HG02798 (cell line): ENCODE measurements at regions not wholly inside any gene's neighbourhood (a gene's known extent, or its start where the extent isn't known, plus 50 kb on each side); places are given as distances from the start of the nearest gene placed in this dataset.

Experiments
- ATAC-seq: cut with Tn5 transposase; IDR thresholded peaks from one replicate; pipeline ENCODE4 v1.9.1; 2021; ENCODE audit warnings: mild to moderate bottlenecking; ENCODE audit not compliant: unreplicated experiment, poor library complexity

- ATAC-seq, result no peak
These were observed 366.6 kb upstream of the NCAM2 start for GRCh38 chr21:20631633-20632032.

DNA sequence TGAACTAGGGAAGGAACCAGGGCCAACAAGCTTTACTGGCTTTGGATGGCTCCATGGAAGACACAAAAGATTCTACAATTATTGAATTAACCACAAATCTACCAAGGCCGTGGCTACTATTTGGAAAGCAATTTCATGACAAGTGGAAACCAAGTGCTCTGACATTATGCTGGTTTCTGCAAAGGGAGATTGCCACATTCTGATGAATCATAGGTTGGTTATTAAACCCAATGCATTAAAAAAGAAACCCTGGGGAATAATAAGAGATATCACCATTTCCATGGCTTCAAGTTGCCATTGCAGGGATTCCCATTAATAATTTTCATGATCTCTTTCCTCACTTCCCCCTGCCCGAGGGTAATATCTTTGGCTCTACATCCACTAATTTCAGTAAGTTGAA lies 359.2 kb upstream of the NCAM2 start:
- no peak for ATAC-seq

GRCh38 chr21:20641241-20641640 lies 357.0 kb upstream of the NCAM2 start:
- no peak for ATAC-seq

DNA sequence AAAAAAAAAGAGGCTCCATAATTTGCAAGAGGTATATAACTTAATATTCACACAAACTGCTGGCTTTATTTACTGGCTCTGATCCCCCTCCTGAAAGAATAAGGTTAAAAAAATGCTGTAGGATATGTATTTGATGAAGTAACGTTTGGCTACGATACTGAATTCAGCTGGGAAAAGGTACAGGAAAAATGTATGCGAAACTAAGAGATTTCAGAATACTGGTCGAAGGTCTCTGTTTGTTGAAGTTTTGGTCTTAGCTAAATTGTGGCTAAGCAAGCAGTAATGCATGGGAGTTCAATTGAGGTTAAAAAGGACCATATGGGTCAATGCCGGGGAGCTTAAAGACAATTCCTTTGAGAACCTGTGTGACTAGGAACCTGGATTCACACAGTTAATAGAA lies 355.5 kb upstream of the NCAM2 start:
- no peak for ATAC-seq

DNA sequence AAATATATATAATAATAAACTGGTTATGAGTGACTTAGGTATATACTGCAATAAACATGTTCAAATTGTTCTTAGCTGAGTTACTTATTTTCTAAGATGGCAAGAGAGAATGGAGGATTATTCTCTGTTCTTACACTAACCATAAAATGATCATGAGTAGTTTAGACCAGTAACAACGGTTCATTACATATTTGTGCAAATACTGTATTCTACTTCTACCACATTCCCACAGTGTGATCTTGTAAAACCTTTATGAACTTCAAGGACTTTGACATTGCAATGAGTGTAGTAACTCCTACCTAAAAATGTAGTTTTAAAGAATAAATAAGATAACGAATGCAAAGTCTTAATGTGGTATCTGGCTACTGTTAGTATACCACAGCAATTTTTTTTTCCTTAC lies 353.7 kb upstream of the NCAM2 start:
- no peak for ATAC-seq

- no peak for ATAC-seq
These were observed 352.9 kb upstream of the NCAM2 start for GRCh38 chr21:20645344-20645743.

- ATAC-seq, result no peak
These were observed 351.6 kb upstream of the NCAM2 start for GRCh38 chr21:20646431-20647165.

GRCh38 chr21:20647607-20648006 lies 350.6 kb upstream of the NCAM2 start:
- no peak for ATAC-seq

DNA sequence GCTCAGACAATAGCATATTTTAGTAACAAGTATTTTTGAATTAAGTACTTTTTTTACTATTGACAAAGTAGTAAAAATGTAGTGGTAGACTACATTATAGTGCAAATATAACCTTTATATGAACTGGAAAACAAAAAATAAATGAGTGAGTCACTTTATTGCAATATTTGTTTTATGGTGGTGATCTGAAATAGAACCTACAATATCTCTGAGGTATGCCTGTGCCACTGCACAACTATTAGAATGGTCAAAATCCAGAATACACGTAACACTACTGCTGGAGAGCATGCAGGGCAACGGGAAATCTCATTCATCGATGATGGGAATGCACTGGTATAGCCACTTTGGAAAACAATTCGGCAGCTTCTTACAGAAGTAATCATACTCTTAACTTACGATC lies 349.0 kb upstream of the NCAM2 start:
- no peak for ATAC-seq

DNA sequence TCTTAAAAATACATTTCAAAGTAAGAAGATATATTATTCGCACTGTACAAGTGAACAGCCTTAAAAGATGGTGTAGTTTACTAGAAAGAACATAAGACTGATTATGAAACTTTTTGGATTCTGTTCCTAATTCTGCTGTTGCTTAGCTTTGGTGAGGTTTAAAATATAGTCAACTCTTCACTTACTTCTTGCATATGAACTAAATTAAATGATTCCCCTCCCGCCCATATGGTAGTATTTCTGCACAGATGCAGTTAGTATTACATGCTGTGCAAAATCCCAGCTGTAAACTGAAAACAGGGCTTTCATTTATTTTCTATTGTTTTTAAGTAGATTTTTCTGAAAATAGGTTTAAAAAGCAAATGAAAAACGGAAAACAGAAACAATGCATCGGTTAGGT lies 345.4 kb upstream of the NCAM2 start:
- ATAC-seq, result no peak

GRCh38 chr21:20661246-20661645 lies 337.0 kb upstream of the NCAM2 start:
- ATAC-seq, result no peak

- no peak for ATAC-seq
These were observed 336.3 kb upstream of the NCAM2 start for GRCh38 chr21:20661745-20662422.

GRCh38 chr21:20662514-20662913 lies 335.7 kb upstream of the NCAM2 start:
- ATAC-seq, result no peak

DNA sequence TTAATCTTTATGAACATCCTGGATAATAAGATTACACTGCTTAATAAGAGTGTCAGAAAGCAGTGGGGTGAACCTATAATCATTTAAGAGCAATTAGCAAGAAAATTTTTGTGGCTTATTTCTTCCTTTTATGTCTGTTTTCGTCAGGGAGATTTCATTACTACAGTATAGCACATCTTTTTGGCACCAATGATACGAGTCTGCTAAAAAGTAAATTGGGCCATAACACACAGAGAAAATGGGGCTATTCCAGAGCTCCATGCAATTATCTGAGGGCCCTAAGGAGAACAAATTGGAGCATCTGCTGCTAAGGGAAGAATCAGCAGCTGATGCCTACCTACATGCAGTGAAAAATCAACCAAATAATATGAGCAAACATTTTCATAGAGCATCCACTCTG lies 330.3 kb upstream of the NCAM2 start:
- ATAC-seq, result no peak

DNA sequence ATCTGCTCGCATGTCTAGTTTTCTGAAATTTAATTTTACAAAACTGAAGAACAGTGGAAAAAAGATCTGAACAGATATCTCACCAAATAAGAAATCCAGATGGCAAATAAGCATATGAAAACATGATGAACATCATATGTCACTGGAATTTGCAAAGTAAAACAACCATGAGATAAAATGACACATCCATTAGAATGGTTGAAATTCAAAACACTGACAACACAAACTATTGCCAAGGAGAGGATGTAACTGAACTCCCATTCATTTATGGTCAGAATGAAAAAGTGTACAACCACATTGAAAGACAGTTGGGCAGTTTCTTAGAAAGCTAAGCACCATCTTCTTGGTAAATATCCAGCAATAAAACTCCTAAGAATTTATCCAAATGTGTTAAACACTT lies 312.7 kb upstream of the NCAM2 start:
- no peak for ATAC-seq

GRCh38 chr21:20698585-20698984 lies 299.6 kb upstream of the NCAM2 start:
- no peak for ATAC-seq

DNA sequence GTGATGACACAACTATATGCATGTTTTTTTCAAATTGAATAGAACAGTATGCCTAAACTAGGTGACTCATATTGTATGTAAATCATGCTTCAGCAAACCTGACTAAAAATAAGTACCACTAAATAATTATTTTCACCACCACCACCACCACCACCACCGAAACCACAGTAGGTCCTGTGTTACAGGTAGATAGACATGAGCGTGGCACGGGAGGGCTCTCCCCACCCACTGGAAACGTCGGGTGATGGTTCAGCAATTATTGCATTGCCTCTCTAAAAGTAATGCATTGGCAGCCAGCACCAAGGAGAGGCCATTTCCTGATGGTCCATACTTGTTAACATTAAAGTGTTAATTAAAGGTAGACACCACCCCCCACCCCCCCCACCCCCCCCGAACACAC lies 297.0 kb upstream of the NCAM2 start:
- ATAC-seq, result no peak

GRCh38 chr21:20703112-20703767 lies 295.0 kb upstream of the NCAM2 start:
- no peak for ATAC-seq

- ATAC-seq, result no peak
These were observed 277.6 kb upstream of the NCAM2 start for GRCh38 chr21:20720623-20721022.

DNA sequence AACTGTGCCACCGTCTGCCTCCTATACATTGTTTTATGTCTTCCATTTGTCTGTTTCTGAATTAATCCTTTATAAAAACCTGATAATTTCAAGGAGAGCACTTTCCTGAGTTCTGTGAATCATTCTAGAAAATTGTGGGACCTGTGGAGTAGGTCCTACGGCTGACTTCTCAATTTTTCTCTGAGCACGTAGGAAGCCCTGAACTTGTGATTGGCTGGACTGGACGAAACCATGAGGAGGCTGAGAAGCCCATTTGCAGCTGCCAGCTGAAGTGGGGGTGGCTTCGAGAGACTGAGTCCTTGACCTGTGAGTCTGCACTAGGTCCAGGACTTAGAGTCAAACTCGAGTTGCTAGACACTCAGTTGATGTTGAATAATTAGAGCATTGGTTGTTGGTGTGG lies 277.1 kb upstream of the NCAM2 start:
- ATAC-seq, result no peak

DNA sequence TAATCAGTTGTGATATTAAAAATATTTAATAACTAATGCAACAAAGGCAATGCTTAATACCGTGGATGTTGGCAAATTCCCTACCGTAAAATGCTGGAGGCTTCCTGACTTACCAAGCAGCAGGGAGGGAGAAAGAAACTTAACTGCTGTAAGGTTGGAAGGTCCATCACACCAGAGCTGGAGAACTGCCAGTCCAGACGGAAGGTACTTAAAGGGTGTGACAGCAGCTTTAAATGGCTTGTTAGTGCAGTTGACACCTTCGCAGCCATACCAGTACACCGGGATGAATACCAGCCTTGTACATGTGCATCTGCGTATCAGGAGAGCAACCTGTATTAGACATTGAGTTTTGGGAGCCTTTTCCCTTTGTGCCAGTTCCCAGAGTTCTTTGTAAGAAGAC lies 269.5 kb upstream of the NCAM2 start:
- no peak for ATAC-seq

- ATAC-seq, result no peak
These were observed 268.8 kb upstream of the NCAM2 start for GRCh38 chr21:20729376-20729775.
